Right lobe of liver (tissue), 4 donors: ENCODE measurements at regions not wholly inside any gene's neighbourhood (a gene's known extent, or its start where the extent isn't known, plus 50 kb on each side); places are given as distances from the start of the nearest gene placed in this dataset.

Experiments
- POLR2A ChIP-seq: fragments of 450-650 bp; IDR thresholded peaks from one replicate; pipeline ENCODE4 v1.6.1; 2017; ENCODE audit warnings: antibody characterized with exemption, mild to moderate bottlenecking
- TF ChIP-seq, protein P1 (sequence below), 4 donors: fragments of 200-600 bp in 3 of 4; fragments of 450-650 bp in 1 of 4; IDR thresholded peaks; one replicate each; pipeline versions ENCODE4 v1.5.1 to v1.8.0; 2016 to 2022; ENCODE audit warnings: antibody characterized with exemption in 4 of 4, mild to moderate bottlenecking in 2 of 4
- donor health status: DM: no; HTN: no; CAD: no.
- donor health status: DM: no; HTN: no; CAD: no.
- donor health status: DM: no; HTN: yes; CAD: no.

DNA sequence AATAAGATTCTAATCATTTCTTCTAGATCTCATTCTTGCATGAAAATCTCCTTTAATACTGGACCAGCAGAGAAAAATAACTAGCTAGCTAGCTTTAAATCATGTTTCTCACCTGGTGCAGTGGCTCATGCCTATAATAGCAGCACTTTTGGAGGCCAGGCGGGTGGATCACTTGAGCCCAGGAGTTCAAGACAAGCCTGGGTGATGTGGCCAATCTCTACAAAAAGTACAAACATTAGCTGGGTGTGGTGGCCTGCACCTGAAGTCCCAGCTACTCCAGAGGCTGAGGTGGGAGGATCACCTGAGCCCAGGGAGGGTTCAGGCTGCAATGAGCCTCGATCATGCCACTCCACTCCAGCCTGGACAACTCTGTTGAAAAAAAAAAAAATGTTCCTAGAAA lies 99.2 kb downstream of the BAMBI start:
- no peak for TF ChIP-seq POLR2A
- TF ChIP-seq, protein P1, sequence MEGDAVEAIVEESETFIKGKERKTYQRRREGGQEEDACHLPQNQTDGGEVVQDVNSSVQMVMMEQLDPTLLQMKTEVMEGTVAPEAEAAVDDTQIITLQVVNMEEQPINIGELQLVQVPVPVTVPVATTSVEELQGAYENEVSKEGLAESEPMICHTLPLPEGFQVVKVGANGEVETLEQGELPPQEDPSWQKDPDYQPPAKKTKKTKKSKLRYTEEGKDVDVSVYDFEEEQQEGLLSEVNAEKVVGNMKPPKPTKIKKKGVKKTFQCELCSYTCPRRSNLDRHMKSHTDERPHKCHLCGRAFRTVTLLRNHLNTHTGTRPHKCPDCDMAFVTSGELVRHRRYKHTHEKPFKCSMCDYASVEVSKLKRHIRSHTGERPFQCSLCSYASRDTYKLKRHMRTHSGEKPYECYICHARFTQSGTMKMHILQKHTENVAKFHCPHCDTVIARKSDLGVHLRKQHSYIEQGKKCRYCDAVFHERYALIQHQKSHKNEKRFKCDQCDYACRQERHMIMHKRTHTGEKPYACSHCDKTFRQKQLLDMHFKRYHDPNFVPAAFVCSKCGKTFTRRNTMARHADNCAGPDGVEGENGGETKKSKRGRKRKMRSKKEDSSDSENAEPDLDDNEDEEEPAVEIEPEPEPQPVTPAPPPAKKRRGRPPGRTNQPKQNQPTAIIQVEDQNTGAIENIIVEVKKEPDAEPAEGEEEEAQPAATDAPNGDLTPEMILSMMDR (IDR thresholded peaks at IDR 0.05): no peak
